CD1c-positive myeloid dendritic cell (primary cell): ENCODE measurements at regions not wholly inside any gene's neighbourhood (a gene's known extent, or its start where the extent isn't known, plus 50 kb on each side); places are given as distances from the start of the nearest gene placed in this dataset.

Source experiments
- DNase-seq: peaks from one replicate; pipeline ENCODE4 v3.0.0-alpha.2; 2016; ENCODE audit errors: extremely low spot score

DNA sequence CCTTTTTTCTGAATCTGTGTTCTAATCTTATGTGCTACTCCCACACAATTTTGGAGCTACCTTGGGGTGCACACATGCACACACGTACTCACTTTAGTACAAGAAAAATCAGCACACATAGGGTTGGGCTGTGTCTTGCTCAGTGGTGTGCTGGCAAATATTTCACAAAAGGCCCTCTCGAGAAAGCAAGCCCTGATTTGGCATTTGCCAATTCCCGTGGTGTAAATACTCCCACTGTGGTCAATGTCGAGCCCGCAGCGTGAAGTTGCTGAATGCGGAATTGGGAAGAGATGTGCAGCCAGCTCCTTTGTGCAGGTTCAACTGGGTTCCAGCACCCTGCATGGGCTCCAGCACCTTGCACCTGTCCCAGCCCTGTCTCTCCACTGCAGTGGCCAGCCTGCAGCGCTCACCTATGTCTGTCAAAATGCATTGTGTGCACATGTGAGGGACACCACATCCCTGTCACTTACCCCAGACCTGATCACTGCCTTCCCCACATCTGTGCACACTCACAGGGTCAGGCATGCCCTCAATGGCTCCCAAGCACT lies 78.4 kb upstream of the WNT4 start:
- no peak for DNase-seq

DNA sequence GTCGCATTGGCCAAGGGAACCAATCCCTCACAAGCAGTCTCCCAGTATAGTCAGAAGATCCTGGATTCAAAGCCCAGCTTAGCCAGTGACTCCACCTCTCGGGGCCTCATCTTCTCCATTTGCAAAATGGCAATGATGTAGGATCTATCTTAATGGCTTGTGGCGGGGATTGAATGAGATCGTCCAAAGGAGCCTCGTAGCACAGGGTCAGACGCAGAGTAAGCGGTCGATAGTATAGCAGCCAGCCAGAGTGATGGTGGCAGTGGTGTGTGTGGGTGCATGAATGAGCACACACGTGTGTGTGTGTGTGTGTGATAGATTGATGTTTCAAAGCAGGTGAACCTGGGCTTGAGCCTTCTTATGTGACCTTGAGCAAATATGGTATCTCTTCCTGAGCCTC lies 79.8 kb upstream of the WNT4 start:
- DNase-seq = no peak

DNA sequence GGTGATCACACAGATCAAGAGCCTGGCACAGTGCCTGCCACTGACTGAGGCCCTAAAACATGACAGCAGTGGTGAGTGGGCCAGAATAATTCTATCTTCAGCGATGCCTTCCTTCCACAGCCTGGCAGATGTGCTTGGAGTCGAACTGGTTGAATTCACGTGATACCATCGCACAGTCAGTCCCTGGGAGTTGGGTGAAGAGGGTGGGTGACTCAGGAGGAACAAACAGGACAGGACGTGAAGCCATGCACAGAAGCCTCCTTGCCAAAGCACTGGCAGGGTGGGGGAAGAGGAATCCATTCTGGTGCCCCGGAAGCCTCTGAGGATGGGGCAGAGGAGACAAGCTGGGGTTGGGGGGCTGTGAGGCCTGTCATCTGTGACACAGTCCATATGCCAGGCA lies 80.3 kb upstream of the WNT4 start:
- no peak for DNase-seq

DNA sequence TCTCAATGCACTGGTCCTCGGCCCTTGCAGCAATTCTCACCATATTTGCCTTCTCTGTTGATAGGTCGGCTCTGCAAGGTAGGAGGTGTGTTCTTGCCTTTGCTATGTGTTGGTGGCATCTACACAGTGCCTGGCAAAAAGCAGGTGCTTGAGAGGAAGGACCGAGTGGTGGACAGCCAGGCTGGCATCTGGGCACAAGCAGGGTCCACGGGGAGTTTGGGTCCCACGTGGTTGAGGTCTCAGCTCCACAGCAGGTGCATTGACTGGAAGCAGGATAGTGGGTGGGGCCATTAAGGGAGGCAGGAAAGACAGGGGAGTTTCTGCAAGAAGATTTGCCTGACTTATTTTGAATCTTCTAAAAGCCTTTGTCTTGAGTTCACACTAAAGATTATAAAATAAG lies 81.2 kb upstream of the WNT4 start:
- no peak for DNase-seq

DNA sequence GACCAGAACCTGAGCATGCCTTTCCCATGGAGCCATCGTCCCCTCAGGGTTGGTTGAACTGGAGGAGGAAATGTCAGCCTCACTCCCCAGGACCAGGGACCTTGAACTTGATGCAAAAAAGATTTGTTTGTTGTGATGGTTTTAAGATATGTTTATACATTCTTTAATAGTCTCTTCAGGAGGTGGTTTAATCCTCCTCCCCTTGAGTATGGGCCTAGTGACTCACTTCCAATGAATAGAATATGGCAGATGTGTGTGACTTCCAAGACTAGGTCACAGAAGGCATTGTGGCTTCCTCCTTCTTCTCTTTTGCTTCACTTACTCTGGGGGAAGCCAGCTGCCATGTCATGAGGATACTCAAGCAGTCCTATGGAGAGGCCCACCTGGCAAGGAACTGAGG lies 81.7 kb upstream of the WNT4 start:
- no peak for DNase-seq

DNA sequence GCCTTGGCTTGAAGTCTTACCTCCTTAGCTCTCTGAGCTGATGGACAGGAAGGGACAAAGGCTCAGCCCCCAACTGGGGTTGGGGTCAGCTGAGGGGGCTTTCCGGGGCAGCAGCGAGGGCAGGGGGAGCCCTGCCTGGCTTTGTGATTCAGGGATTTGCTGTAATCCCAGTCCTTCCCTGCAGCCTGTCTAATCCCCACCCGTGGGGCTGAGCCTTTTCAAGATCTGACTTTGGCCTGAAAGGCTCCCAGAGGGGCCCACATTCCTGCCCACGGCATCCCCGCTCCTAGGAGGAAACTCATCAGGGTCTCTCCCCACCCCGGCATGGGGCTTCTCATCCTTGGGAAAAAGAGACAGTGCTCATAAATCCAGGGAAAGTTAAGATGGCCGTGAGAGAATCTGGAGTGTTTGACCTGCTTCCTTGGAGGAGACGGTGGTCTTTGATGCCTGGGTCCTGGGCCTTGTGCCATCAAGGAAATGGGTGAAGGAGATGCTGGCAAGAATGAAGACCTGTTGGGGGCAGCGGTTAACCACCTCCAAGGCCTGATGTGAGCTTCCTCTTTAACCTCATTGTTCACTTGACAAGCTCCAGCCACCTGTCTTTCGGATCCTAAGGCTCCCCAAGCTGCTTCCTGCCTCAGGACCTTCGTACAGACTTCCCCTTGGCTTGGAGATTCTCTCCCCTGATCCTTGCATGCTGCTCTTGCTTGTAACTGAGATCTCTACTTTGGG lies 83.1 kb upstream of the WNT4 start:
- DNase-seq = no peak

DNA sequence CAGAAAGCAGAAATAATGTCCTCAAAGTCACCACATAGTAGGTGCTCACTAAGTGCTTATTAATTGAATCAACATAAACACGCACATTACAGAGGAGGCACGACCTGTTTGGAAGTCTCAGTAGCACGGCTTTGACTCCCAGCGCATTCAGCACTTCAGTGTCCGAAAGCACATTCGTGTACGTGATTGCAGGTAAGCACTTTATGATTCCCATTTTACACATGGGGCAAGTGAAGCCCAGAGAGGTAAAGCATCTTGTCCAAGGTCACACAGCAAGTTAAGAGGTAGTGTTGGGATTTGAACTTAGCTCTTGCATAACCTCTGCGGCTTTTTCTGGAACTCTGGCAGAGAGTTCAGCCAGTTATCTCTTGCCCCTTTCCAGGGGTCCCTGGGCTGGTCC lies 85.2 kb upstream of the WNT4 start:
- no peak for DNase-seq

DNA sequence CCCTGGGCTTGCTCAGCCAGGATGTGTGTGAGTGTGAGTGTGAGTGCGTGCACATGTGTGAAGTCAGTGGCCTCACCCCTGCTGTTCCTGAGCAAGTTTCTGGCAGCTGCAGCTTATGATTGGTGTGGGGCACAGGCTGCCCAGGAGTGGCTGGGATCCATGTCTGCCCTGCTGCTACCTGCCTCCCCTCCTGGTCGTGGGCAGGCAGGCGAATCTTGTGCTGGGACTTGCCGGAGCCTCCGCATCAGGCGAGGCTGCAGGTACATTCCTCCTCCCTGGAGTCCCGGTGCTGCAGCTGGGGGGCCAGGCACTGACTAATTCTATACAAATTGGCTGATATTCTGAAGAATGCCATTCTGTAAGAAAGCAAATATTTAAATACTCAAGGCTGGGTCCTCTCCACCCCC lies 85.6 kb upstream of the WNT4 start:
- DNase-seq = no peak

DNA sequence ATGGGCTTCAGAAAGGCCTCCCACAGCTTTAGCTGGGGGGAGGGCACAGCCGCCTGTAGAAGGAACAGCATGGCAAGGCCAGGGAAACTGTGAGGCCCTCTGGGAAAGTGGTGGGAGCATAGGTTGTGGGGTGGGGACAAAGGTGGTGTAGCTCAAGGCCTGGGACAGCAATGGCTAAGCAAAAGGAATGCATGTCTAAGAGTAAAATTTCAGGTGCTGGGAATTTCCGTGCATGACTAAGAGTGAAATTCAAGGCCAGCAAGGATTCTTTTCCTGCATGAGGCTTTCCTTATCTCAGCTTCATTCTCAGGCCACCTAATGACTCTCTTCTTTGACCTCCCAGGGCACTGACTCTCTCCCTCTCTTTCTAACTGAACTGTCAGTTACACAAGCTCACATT lies 86.5 kb upstream of the WNT4 start:
- no peak for DNase-seq

DNA sequence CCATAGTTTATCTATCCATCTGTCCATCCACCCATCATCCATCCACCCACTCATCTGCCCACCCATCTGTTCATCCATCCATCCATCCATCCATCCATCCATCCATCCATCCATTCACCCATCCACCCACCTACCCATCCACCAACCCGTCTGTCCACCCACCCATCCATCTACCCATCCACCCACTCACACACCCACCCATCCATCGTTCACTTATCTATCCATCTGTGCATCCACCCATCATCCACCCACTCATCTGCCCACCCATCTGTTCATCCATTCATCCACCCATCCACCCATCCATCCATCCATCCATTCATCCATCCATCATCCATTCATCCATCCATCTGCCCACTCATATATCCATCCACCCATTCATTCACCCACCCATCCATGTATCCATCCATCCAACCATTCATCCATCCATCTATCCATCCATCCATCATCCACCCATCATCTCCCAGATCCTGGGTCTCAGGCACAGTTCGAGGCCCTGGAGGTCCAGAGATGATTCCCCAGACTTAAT lies 88.2 kb upstream of the WNT4 start:
- DNase-seq = no peak

DNA sequence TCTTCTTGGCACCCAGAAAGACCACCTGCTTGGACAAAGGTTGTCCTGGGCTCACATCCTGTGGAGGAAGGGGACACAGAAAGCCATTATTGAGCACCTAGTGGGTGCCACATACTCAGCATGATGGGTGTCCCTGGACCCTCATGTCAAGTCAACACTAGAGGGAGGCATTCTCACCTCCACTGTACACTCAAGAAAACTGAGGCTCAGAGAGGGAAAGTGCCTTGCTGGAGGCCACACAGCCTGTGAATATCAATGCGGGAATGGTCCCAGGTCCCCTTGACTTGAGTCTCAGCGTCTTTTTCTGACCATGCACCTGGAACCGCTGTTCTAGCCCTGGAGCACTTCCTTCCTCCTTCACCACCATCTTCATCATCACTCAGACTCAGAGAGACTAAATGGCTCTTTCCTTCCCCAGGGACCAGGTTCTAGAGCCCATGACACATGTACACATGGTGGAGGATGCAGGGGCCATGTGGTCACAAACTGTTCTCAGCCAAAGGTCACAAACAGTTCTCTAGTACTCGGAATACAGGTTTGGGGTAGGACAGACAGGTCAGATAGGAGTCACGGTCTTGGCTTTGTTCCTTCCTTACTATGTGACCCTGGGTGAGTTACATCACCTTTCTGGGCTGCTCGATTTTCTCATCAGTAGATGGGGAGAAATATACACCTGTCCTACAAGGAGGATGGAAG lies 89.2 kb upstream of the WNT4 start:
- no peak for DNase-seq

DNA sequence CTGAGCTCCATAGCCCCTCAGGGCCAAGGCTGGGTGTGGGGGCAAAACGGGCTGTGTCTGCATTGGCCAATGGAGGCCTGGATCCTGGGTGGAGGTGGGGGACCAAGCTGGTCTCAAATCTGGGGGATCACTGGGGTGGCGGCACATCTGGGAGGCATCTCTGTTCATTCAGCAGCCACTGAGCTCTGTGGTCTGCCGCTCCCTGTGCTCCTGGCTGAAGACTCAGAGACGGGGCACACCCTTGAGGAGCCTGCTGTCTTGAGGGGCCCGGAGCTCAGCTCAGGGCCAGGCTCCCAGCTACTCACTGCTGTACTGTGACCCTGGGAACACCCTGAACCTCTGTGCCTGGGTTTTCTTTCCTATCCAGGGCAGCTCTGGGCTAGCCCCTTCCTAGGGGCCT lies 90.3 kb upstream of the WNT4 start:
- DNase-seq = no peak

DNA sequence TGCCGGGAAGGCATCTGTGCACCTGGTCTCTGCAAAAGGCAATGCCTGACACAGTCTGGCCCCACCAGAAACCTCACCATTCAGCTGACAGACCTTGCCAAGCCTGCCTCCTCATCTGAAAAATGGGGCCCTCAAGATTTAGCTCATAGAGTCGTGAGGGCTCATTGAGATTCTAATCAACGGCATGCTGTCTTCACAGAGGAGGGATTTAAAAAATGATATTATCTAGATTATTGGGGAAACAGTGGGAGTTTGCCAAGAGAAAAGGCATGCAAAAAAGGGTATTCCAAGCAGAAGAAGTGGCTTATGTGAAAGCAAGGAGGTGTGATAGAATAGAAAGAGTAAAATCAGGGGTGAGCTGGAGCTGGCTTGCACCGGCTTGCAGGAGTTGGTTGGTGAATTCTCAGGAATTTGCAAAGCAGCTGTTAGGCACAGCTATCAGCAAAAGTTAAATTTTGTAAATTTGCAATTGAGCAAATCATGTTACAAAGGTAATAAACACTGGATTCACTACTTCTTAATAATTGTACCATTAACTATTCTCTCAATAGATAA lies 91.7 kb upstream of the WNT4 start:
- DNase-seq = no peak

DNA sequence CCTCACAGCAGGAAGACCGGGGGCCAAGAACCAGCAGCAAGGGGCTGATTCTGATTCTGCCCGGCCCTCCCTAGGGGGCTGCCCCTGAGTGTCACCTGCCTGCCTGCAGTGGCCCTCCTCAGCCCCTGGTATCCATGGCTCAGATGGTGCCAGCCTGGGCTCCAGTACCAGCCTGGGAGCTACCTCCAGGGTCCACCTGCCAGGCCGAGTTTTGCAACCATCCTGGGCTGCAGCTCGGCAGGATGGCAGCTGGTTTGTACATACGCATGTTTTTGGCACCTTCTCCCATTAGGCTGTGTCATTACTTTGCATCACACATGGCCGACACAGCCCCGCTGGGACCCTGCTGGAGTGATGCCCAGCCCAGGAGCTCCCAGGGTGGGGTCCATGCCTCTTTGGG lies 93.3 kb upstream of the WNT4 start:
- no peak for DNase-seq

DNA sequence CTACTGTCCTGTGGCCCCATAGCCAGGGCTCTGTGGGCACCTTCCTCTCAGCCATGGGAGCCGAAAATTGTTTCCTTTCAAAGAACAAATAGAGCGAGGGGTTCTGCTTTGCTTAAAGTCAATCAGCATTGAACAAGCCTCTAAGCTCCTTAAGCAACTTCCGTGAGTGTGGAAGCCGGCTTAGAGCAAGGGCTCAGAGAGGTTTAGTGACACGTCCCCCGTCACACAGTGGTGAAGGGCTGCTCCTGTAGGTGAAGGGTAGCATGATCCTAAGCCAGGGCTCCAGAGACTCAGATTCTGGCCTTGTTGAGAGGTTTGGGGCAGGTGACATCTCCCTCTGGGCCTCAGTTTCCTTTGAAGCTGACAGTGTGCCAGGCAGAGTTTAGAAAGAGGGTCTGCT lies 94.0 kb upstream of the WNT4 start:
- DNase-seq = no peak

DNA sequence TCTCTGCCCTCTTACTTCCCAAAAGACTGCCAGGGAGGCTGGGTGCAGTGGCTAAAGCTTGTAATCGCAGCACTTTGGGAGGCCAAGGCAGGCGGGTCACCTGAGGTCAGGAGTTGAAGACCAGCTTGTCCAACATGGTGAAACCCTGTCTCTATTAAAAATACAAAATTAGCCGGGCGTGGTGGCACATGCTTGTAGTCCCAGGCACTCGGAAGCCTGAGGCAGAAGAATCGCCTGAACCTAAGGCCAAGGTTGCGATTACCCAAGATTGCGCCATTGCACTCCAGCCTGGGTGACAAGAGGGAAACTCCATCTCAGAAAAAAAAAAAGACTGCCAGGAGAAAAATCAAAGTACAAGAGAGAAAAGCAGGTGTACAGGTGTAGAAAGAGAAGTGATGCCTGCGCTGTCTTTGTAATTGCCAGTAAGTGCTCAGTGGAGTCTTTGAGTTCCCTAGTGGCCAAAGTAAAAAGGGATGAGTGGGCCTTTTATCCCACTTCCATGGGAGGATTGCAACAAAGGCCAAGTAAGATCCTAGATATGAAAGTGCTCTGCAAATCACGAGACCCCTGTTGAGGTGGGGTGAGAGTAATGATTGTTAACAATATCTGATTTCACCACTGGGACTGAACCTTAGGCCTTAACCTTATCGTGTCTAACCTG lies 94.7 kb upstream of the WNT4 start:
- DNase-seq = no peak

DNA sequence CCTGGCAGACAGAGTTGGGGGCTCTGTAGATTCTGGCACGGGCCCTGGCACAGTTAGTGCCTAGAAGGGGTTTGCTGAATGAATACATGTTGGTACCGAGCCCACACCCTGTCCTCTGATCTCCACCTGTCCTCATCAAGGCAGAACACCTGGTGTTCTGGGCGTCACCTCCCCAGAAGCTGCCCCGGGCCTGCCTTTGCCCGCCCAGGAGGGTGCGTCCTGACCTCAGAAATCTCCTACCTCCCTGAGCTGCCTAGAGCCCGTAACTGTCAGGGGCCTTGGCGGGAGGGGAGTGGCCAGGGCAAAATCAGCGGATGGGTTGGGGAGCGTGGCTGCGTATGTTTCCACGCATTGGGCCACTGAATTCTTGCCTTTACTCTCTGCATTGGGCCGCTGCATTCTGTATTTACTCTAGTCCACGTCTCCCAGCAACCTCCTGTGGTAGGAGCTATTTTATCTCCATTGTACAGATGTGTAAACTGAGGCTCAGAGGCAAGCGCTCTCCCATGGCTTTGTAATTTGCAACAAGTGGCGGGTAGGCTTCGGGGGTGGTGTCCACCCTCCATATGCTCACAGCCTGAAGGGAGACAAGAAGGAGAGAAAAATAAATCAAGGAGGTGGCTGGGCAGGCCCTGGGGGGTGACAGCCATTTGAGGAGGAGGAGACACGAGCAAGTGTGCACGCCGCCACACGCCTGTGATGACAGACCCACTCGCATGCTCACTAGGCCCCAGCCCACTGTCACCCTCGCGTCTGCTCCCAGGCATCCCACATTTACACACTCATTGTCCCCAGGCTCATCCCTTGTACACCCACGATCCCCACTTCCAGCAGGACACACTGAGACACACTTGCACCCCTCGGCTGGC lies 95.7 kb upstream of the WNT4 start:
- DNase-seq = no peak

DNA sequence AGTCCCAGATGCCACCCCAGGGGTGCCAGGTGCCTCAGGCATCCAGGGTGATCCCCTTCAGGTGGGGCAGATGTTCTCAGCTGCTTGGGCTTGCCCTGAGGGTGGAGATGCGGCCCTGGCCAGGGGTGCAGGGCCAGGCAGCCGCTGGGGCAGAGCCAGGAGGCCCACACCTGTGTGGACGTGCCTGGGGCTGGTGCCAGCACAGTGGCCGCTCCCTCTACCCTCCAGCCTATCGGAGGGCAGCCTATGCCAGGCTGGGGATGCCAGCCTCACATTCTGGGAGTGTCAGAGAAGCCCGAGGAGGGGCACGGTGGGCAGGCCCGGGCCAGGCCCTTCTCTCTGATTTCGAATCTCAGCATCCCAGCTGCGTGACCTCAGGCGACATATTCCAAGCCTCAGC lies 96.5 kb upstream of the WNT4 start:
- DNase-seq = no peak

DNA sequence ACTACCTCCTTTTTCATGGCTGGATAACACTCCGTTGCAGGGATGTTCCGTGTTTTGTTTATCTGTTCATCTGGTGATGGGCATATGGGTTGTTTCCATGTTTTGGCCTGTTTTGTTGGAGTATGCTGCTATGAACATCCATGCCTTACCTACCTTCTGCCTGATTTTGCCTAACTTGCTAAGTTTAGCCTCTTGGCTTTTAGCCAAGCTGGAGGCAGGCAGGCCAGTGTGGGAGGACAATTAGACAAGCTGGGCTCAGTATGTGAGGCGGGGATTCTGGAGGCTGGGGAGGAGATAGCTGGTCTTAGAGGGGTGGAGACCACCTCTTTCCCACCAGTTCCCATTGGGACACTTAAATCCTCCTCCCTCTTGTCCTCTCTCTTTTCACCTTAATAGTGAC lies 98.4 kb upstream of the WNT4 start:
- DNase-seq = no peak

DNA sequence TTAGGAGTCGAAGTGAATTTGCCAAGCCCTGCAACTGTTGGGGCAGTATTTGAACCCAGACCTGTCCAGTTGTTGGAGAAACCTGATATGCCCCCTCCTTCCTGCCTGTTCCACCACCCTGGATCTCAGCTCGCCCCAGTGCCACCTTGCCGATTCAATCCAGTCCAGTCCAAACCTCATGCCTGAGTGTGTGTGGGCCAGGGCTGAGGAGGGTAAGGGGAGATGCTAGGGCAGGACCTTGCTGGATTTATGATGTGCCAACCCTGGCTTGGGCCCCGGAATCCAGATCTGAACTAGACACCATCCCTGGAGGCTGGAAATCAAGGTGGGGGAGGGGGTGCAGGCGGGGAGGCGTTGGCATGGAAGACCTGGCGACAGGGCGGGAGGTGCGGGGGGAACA lies 98.9 kb upstream of the WNT4 start:
- DNase-seq = no peak

DNA sequence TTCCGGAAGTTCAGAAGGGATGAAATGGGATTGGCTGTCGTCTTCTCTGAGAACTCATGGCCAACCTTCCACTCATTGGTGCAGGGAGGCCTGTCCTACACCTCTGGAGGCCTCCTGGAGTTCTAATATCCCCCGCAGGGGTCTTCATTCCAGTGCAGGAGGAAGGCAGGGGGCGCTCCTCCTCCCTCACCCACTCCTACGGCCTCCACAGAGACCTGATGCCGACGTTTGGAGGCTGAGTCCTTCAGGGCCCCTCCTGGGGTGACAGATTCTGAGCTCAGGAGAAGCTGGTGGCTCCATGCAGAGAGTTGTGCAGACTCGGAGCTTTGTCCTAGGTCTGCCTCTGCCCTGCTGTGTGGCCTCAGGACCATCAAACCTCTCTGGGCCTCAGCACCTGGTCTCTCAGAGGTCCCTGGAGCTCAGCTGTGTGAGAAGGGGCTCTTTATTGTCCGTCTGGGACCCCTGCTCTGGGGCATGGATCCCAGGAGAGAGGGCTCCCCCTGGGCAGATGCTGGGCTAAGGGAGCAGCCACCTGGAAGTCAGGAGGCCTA lies 102.3 kb upstream of the WNT4 start:
- DNase-seq = no peak
